Vagina (tissue), 2 donors: ENCODE measurements at regions not wholly inside any gene's neighbourhood (a gene's known extent, or its start where the extent isn't known, plus 50 kb on each side); places are given as distances from the start of the nearest gene placed in this dataset.

ENCODE experiments used
- POLR2AphosphoS5 ChIP-seq, 2 donors: sonication (generic); formaldehyde crosslinking; IDR thresholded peaks; one replicate each; pipeline ENCODE4 v1.9.0; 2017; ENCODE audit warnings: antibody characterized with exemption in 2 of 2, mild to moderate bottlenecking in 2 of 2, low read depth in 1 of 2; ENCODE audit not compliant: insufficient read depth in 1 of 2
- TF ChIP-seq, protein P1 (sequence below), 3 experiments: fragments of 450-650 bp in 2 of 3; fragments of 200-600 bp in 1 of 3; sonication (generic) in 1 of 3; IDR thresholded peaks; one replicate each; pipeline ENCODE4 v1.5.1; 2017 to 2019; ENCODE audit warnings: antibody characterized with exemption in 3 of 3, mild to moderate bottlenecking in 2 of 3, moderate library complexity in 2 of 3

DNA sequence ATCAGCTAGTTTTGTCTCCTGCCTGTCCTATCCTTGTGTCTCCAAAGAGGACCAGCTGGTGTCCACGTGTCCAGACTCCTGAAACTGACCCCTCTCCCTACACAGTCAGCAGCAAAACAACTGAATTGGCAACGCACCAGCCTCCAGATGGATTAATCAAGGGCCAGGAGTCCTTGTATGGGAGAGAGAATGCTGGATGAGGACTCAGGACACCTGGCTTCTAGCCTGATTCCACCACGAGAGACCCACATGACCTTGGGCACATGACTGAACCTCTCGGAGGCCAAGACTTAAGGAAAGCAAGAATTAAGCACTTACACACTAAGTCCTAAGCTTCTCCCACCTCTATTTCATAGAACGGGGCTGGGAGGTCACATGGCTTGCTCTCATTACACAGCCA, 60.4 kb upstream of the CMKLR1 start:
- TF ChIP-seq, protein P1, sequence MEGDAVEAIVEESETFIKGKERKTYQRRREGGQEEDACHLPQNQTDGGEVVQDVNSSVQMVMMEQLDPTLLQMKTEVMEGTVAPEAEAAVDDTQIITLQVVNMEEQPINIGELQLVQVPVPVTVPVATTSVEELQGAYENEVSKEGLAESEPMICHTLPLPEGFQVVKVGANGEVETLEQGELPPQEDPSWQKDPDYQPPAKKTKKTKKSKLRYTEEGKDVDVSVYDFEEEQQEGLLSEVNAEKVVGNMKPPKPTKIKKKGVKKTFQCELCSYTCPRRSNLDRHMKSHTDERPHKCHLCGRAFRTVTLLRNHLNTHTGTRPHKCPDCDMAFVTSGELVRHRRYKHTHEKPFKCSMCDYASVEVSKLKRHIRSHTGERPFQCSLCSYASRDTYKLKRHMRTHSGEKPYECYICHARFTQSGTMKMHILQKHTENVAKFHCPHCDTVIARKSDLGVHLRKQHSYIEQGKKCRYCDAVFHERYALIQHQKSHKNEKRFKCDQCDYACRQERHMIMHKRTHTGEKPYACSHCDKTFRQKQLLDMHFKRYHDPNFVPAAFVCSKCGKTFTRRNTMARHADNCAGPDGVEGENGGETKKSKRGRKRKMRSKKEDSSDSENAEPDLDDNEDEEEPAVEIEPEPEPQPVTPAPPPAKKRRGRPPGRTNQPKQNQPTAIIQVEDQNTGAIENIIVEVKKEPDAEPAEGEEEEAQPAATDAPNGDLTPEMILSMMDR (IDR thresholded peaks at IDR 0.05) = no peak
- TF ChIP-seq POLR2AphosphoS5 (IDR thresholded peaks at IDR 0.05; ENCODE audit: insufficient read depth in 1 of 2, low read depth in 1 of 2) = no peak
